GM12878 (cell line): ENCODE measurements at regions not wholly inside any gene's neighbourhood (a gene's known extent, or its start where the extent isn't known, plus 50 kb on each side); places are given as distances from the start of the nearest gene placed in this dataset.
"Not testable (repeated sequence)": the region's sequence is repeated elsewhere in the genome, so short reads cannot be mapped to it uniquely, and the experiment has no call there.

ENCODE experiments used
- ATAC-seq: fragments of 200-7000 bp; cut with Tn5 transposase; 3 replicates; pipeline ENCODE4 v1.9.1; 2020; ENCODE audit warnings: mild to moderate bottlenecking, moderate library complexity
- BruUV-seq: library from RNA; stranded (reverse); fragments of 400-500 nt; replicated peaks from 2 replicates; lab custom pipeline; 2021; lab: Mats Ljungman, UMichigan
- CTCF ChIA-PET: fragments of 300-600 bp; sonication (Branson Sonifier 250); formaldehyde crosslinking; extraction: SDS; loops from one replicate; lab custom pipeline; 2021; ENCODE audit warnings: inconsistent platforms; lab: Yijun Ruan, JAX
- POLR2A ChIA-PET: fragments of 350-600 bp; formaldehyde crosslinking; extraction: SDS; loops from one replicate; lab custom pipeline; 2021; ENCODE audit warnings: inconsistent platforms; lab: Charles Lee
- RAD21 ChIA-PET: fragments of 300-600 bp; sonication (Branson Sonifier 250); formaldehyde crosslinking; loops from one replicate; lab custom pipeline; 2023; ENCODE audit warnings: antibody characterized with exemption; ENCODE audit not compliant: unreplicated experiment; lab: Charles Lee
- SMC1A ChIA-PET: fragments of 300-600 bp; sonication (Branson Sonifier 250); formaldehyde crosslinking; loops from one replicate; lab custom pipeline; 2023; ENCODE audit not compliant: unreplicated experiment, uncharacterized antibody; lab: Charles Lee
- DNase-seq: peaks from one replicate; pipeline ENCODE4 v3.0.0-alpha.2; 2011; ENCODE audit warnings: low read depth, low spot score
- FAIRE-seq: peaks from 3 replicates; lab custom pipeline; 2011; peaks lifted over from hg19 to GRCh38; lab: Jason Lieb, UNC
- H2AFZ ChIP-seq: 2 replicates; pipeline ENCODE4 v1.6.0; 2011; ENCODE audit warnings: low read depth, low read length, control low read depth; ENCODE audit not compliant: control insufficient read depth
- H3K27ac ChIP-seq: 2 replicates; pipeline ENCODE4 v1.5.1; 2011; ENCODE audit warnings: control low read depth; ENCODE audit not compliant: control insufficient read depth, insufficient read depth
- H3K27me3 ChIP-seq, 2 experiments: replicated peaks in 1 of 2; 2 replicates each; pipeline versions ENCODE4 v1.6.0 to v1.6.1; 2011; ENCODE audit warnings: low read length in 1 of 2; ENCODE audit not compliant: control insufficient read depth in 2 of 2, insufficient read depth in 2 of 2
- H3K36me3 ChIP-seq, 2 experiments: 2 replicates each; pipeline ENCODE4 v1.5.1; 2011; ENCODE audit warnings: low read length in 1 of 2; ENCODE audit not compliant: control insufficient read depth in 2 of 2, insufficient read depth in 2 of 2
- H3K4me1 ChIP-seq: 2 replicates; pipeline ENCODE4 v1.6.1; 2011; ENCODE audit warnings: mild to moderate bottlenecking, low read length, moderate library complexity, mixed read lengths; ENCODE audit not compliant: control insufficient read depth, insufficient read depth
- H3K4me2 ChIP-seq: 2 replicates; pipeline ENCODE4 v1.6.0; 2011; ENCODE audit warnings: control low read depth; ENCODE audit not compliant: control insufficient read depth, insufficient read depth
- H3K4me3 ChIP-seq: fragments of 200-600 bp; sonication (generic); 2 replicates; pipeline ENCODE4 v1.5.1; 2016
- H3K79me2 ChIP-seq: 2 replicates; pipeline ENCODE4 v1.6.0; 2011; ENCODE audit warnings: low read length; ENCODE audit not compliant: control insufficient read depth, insufficient read depth
- H3K9ac ChIP-seq: 2 replicates; pipeline ENCODE4 v1.8.0; 2011; ENCODE audit warnings: low read length, control low read depth, mixed read lengths; ENCODE audit not compliant: control insufficient read depth, insufficient read depth
- H3K9me3 ChIP-seq: replicated peaks from 3 replicates; pipeline ENCODE4 v1.5.1; 2011; ENCODE audit warnings: mild to moderate bottlenecking, low read length; ENCODE audit not compliant: control insufficient read depth, insufficient read depth
- H4K20me1 ChIP-seq: 2 replicates; pipeline ENCODE4 v1.6.0; 2011; ENCODE audit not compliant: control insufficient read depth, insufficient read depth
- BACH1 ChIP-seq: fragments of 450-650 bp; IDR thresholded peaks from 2 replicates; pipeline ENCODE4 v1.6.1; 2017; ENCODE audit warnings: mild to moderate bottlenecking, borderline replicate concordance
- SMAD5 ChIP-seq: IDR thresholded peaks from 2 replicates; pipeline ENCODE4 v1.6.1; 2016; ENCODE audit warnings: antibody characterized with exemption, low read depth
- ZZZ3 ChIP-seq: IDR thresholded peaks from 2 replicates; pipeline ENCODE4 v1.6.1; 2011; ENCODE audit warnings: low read depth; ENCODE audit not compliant: control insufficient read depth, insufficient read length
- WGBS: methylation state at CpG from one replicate; pipeline ENCODE4 v1.1.6; 2016; ENCODE audit warnings: low lambda C conversion rate; ENCODE audit not compliant: insufficient replicate concordance, insufficient coverage; ENCODE audit errors: missing lambda C conversion rate; 5-methylcytosine and 5-hydroxymethylcytosine counted together
- in situ Hi-C: fragments of 300-500 bp; cut with MboI; formaldehyde crosslinking; loops from 9 replicates; pipeline ENCODE4 v1.14.3; 2018; ENCODE audit warnings: mixed read lengths
- intact Hi-C: fragments of 100-400 bp; cut with micrococcal nuclease; formaldehyde crosslinking; loops from one replicate; pipeline ENCODE4 v1.14.2; 2022; ENCODE audit not compliant: unreplicated experiment

- ATAC-seq (no peak), FAIRE-seq (no peak), DNase-seq (no peak)
- no peaks in the 10 kb centered on the region; the same call in 1 of the 3 replicates for H3K9me3 ChIP-seq
- H3K4me2 ChIP-seq: no peak overlapping the region
- ChIA-PET CTCF (no interaction called here), SMC1A (interaction anchor here (0.6 kb wide), 1 partner anchor 261 kb away, joined by 4 read pairs; no protein-coding TSS in a partner anchor), POLR2A (interaction anchor here (0.6 kb wide), 1 partner anchor 438 kb away, joined by 4 read pairs; no protein-coding TSS in a partner anchor), RAD21 (no interaction called here)
- no peaks in the 10 kb centered on the region for H3K4me1 ChIP-seq
- BruUV-seq: no TSS peak
- H3K9ac ChIP-seq: no peak overlapping the region
- no peak overlapping the region for H3K27ac ChIP-seq
- H3K36me3 ChIP-seq: no peaks in the 10 kb centered on the region
- no peak overlapping the region for H3K4me3 ChIP-seq
- no peaks in the 10 kb centered on the region for H4K20me1 ChIP-seq
- TF ChIP-seq BACH1 (no peak), SMAD5 (no peak), ZZZ3 (no peak)
- H2AFZ ChIP-seq: no peak overlapping the region
- H3K79me2 ChIP-seq: no peaks in the 10 kb centered on the region
- intact Hi-C loops (no loop called here), in situ Hi-C loops (no loop called here)
- H3K27me3 ChIP-seq: no peaks in the 10 kb centered on the region
Observed at GRCh38 chr14:39499514-39499913, 67.3 kb upstream of the FBXO33 start.

GRCh38 chr14:39497677-39498076 lies 65.4 kb upstream of the FBXO33 start:
- H3K4me1 ChIP-seq, RAD21 ChIA-PET, CTCF ChIA-PET, intact Hi-C loops, FAIRE-seq, BruUV-seq, H3K4me3 ChIP-seq, H3K27ac ChIP-seq, H2AFZ ChIP-seq, SMC1A ChIA-PET, POLR2A ChIA-PET, DNase-seq, H3K4me2 ChIP-seq, in situ Hi-C loops, H3K27me3 ChIP-seq, H4K20me1 ChIP-seq, H3K36me3 ChIP-seq, H3K9me3 ChIP-seq, ATAC-seq, H3K79me2 ChIP-seq, H3K9ac ChIP-seq: not testable (repeated sequence)
- 0% methylated on average over 3 of the region's 3 CpGs for WGBS
